Left lung (tissue), 4 donors: ENCODE measurements at regions not wholly inside any gene's neighbourhood (a gene's known extent, or its start where the extent isn't known, plus 50 kb on each side); places are given as distances from the start of the nearest gene placed in this dataset.

ENCODE experiments used
- ATAC-seq: fragments of 200-7000 bp; cut with Tn5 transposase; one replicate; pipeline ENCODE4 v1.9.1; 2020; ENCODE audit warnings: moderate library complexity
- DNase-seq, 4 donors: peaks; one replicate each; pipeline ENCODE4 v3.0.0-alpha.2; 2013 to 2020
- H3K27ac ChIP-seq, 2 donors: fragments of 200-600 bp; sonication (generic) in 1 of 2; one replicate each; pipeline versions ENCODE4 v1.5.0 to v1.8.0; 2020 to 2021
- H3K27me3 ChIP-seq, 2 donors: fragments of 200-600 bp; sonication (generic) in 1 of 2; one replicate each; pipeline versions ENCODE4 v1.5.0 to v1.8.0; 2020 to 2021
- H3K36me3 ChIP-seq, 2 donors: fragments of 200-600 bp; sonication (generic) in 1 of 2; one replicate each; pipeline versions ENCODE4 v1.5.0 to v1.8.0; 2020 to 2021
- H3K4me1 ChIP-seq, 2 donors: fragments of 200-600 bp; one replicate each; pipeline ENCODE4 v1.8.0; 2021
- H3K4me3 ChIP-seq, 2 donors: fragments of 200-600 bp; sonication (generic) in 1 of 2; one replicate each; pipeline versions ENCODE4 v1.5.0 to v1.8.0; 2020 to 2021; ENCODE audit warnings: mild to moderate bottlenecking in 1 of 2
- H3K9me3 ChIP-seq, 2 donors: fragments of 200-600 bp; sonication (generic) in 1 of 2; one replicate each; pipeline versions ENCODE4 v1.5.0 to v1.8.0; 2020 to 2021
- CTCF ChIP-seq, 2 donors: fragments of 200-600 bp; sonication (generic) in 1 of 2; IDR thresholded peaks; one replicate each; pipeline versions ENCODE4 v1.5.0 to v1.8.0; 2021; ENCODE audit warnings: antibody characterized with exemption in 2 of 2
- intact Hi-C, 2 donors: fragments of 100-400 bp; cut with DNase I; formaldehyde crosslinking; loops; one replicate each; pipeline versions ENCODE4 v1.11.2 to v1.14.2; 2022
- donor health status: DM: no; HTN: yes; CAD: no.
- donor health status: DM: no; HTN: no; CAD: no.

DNA sequence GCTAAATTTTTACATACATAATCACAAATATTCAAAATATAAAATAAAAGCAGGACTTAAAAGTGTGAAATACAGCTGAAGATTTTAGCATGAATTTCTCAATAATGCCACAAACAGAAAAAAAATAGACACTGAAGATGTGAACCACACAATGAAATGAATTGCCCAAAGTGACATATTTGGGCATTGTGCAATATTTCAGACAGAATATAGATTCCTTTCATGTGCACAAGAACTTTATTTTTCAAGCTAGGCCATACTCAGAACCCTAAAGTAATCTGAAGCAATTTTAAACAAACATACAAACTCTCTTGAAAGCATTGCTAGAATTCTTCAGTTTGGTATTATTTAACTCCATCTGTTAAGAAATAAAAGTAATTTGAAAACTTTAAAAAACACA is 764.1 kb downstream of the STIM2 start:
- Histone ChIP-seq H3K27ac (no peak overlapping the region), H3K4me1 (no peaks in the 10 kb centered on the region), H3K36me3 (no peaks in the 10 kb centered on the region), H3K27me3 (no peaks in the 10 kb centered on the region), H3K4me3 (no peak overlapping the region), H3K9me3 (no peaks in the 10 kb centered on the region)
- intact Hi-C loops: no loop called here
- ATAC-seq: no peak
- TF ChIP-seq CTCF (IDR thresholded peaks at IDR 0.05): no peak
- no peak for DNase-seq

- no peak for TF ChIP-seq CTCF (IDR thresholded peaks at IDR 0.05)
- intact Hi-C loops: no loop called here
- no peaks in the 10 kb centered on the region for H3K9me3 ChIP-seq
- DNase-seq (no peak), ATAC-seq (no peak)
- no peaks in the 10 kb centered on the region for H3K27me3 ChIP-seq
- H3K4me3 ChIP-seq: no peak overlapping the region
- H3K36me3 ChIP-seq: no peaks in the 10 kb centered on the region
- H3K4me1 ChIP-seq: no peaks in the 10 kb centered on the region
- H3K27ac ChIP-seq: no peak overlapping the region
Measured at GRCh38 chr4:27628609-27629008, 768.0 kb downstream of the STIM2 start.

GRCh38 chr4:27629532-27630225 is 769.0 kb downstream of the STIM2 start:
- TF ChIP-seq CTCF (IDR thresholded peaks at IDR 0.05): no peak
- intact Hi-C loops: no loop called here

GRCh38 chr4:27635936-27636913 is 775.6 kb downstream of the STIM2 start:
- TF ChIP-seq CTCF (IDR thresholded peaks at IDR 0.05): no peak
- Histone ChIP-seq H3K4me1 (no peaks in the 10 kb centered on the region), H3K27ac (no peak overlapping the region), H3K27me3 (no peaks in the 10 kb centered on the region), H3K36me3 (no peaks in the 10 kb centered on the region), H3K4me3 (no peak overlapping the region), H3K9me3 (no peaks in the 10 kb centered on the region)
- intact Hi-C loops: no loop called here
- no peak for DNase-seq
- ATAC-seq: no peak

More at GRCh38 chr4:27629532-27630225, 769.0 kb downstream of the STIM2 start:
- ATAC-seq (peak; percentile 89), DNase-seq (no peak)
- no peaks in the 10 kb centered on the region for H3K36me3 ChIP-seq
- H3K4me3 ChIP-seq: no peak overlapping the region
- H3K9me3 ChIP-seq: no peaks in the 10 kb centered on the region
- H3K27me3 ChIP-seq: no peaks in the 10 kb centered on the region
- no peak overlapping the region for H3K27ac ChIP-seq
- H3K4me1 ChIP-seq: no peaks in the 10 kb centered on the region
